ENCODE measurements at regions not wholly inside any gene's neighbourhood (a gene's known extent, or its start where the extent isn't known, plus 50 kb on each side); places are given as distances from the start of the nearest gene placed in this dataset.
"Not testable (repeated sequence)": the region's sequence is repeated elsewhere in the genome, so short reads cannot be mapped to it uniquely, and the experiment has no call there.

DNA sequence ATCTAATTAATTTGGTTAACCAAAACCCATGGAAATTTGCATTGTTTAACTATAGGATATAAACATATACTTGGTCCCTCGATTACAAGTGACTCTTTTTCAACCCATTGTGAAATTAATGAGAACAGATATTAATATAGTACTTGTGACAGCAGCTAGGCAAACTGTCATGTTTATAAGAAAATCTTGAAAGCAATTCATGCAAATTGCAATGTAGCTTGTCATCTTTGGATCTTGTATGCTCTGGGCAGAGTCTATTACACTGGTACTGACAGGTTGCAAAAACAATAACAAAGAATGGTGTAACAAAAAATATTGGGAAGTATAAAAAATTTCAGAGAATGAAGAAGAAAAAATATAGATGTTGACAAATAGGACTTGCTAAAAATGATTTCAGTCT, 941.0 kb downstream of the DNAH5 start:
- no peak for DNase-seq

DNA sequence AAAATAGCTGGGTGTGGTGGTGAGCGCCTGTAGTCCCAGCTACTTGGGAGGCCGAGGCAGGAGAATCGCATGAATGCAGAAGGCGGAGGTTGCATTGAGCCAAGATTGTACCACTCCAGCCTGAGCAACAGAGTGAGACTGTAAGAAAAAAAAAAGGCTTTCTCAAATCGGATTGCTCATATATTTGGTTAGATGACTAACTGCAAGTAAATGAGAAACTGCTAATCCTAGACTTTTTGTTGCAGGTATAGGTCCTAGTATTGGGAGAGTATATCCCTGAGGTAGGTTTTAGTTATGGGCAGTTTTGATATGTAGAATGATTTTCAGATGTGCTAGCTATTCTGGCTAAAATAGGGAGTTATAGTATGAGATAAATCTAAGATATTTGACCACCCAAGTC, 944.8 kb downstream of the DNAH5 start:
- DNase-seq = no peak

DNA sequence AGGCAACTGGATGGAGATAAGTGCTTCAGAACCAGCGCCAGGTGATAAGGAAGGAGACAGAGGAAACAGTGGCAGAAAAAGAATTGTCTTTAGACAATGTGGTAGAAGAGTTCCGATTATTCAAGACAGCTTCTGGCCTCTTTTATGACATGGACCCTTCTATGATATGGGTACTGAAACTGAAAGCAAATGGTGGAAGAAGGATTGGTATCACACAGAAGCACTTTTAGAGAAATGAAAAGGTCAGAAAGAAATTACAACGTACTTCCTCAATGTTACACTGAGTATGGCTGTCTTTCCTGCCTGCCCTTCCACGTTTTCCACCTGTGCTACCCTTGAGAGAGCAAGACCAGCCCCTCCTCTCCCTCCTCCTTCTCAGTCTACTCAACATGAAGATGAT, 959.3 kb downstream of the DNAH5 start:
- no peak for DNase-seq

DNA sequence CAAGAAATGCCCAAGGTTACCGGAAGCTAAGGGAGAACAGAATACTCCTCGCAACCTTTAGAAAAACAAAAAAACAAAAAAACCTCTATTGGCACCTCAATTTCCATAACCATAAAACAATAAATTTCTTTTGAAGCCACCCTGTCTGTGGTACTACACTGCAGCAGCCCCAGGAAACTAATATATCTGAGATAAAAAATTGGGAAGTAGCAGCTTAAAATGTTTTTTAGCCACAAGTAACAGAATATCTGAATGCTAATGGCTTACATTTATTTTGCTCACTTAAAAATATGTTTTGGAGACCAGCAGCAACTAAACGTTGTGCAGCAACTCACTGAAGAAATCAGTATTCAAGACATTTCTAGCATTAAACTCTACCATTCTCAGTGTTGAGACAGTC, 969.6 kb downstream of the DNAH5 start:
- DNase-seq = no peak

DNA sequence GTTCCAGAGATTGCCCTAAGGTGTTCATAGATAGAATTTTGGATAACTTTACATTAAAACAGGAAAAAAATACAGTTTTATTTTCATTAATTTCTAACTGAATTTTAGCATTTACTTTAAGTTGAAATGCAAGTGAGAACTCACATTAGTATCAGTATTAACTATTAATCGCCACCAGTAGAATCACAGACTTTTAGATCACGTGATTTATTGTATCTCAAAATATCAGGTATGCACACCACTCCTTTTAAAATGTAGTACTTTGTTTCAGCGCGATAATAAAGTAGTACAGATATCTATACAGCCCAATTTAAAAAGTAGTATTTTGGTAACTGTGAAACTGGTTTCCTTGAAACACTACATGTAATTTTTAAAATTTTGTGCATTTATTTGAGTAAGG, 978.7 kb downstream of the DNAH5 start:
- no peak for DNase-seq

DNA sequence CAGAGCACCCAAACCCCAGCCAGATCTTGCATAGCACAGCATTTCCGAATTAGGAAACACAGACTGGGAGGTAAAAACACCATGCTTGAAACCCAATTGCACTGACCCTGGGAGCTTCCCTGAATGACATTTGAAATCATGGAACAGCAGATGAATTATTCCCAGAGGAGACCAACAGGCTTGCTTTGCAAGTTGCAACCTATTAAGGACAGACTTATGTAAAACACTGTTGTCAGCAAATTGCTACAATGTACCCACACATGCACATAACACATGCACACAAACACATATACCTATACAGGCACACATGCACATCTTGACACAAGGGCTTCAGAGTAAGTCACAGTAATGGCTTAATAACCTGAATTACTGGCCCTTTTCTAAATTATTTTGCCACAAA, 984.8 kb downstream of the DNAH5 start:
- DNase-seq = no peak

DNA sequence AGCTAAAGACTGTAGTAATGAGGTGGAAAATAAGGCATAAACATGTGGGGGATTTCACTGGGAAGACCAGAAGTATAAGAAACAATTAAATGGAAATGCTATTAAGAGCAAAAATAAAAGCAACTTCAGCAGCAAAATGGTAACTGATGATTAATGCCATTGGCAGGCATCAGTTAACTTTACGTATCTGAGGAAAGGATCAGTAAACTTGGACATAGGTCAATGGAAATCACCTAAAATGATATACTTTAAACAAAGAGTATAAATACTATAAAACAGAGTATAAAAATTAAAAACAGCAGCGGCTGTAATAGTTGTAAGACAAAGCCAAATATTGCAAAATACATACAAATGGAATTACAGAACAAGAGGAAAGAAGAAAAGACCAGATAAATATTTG, 992.1 kb downstream of the DNAH5 start:
- no peak for DNase-seq

DNA sequence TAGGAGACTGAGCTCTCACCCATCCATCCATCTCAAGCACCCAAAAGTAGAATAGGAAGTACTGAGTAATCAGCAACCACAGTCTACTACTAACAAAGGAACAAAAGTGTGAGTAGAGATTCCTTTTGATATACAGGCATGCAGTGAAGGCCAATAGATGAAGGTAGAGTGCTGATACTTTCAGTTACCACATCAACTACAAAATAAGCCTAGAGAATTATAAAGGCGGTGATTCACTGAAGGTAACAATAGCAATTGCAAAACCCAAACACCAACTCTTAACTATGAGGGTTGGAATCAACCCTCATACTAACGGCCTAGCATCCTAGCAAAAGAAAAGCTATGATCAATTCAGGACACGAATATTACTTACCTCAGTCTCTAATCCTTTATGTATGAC, 992.6 kb downstream of the DNAH5 start:
- no peak for DNase-seq

DNA sequence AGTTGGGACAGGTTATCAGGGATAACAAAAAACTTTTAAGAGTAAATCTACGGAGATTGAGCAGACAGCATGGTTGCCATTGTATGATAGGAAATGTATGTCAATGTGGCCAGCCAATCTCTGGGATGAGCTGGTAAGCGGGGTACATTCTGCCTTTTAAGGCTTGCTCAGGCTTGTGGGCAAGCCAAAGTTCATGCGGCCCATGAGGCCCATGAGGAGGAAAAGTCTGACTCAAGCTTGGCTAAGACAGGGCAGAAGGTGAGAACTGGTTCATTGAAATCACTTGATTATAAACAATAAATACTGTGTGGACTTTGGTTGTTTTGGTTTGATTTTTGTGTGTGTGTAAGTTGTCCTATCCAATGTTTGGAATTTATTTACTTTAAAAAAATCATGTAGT, 997.1 kb downstream of the DNAH5 start:
- no peak for DNase-seq

DNA sequence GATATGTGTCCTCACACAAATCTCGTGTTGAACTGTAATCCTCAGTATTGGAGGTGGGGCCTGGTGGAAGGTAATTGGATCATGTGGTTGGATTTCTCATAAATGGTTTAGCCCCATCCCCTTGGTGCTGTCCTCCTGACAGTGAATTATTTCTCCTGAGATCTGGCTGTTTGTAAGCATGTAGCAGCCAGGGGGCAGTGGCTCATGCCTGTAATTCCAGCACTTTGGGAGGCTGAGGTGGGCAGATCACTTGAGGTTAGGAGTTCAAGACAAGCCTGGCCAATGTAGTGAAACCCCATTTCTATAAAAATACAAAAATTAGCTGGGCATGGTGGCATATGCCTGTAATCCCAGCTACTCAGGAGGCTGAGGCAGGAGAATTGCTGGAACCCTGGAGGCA, 999.0 kb downstream of the DNAH5 start:
- DNase-seq = not testable (repeated sequence)

DNA sequence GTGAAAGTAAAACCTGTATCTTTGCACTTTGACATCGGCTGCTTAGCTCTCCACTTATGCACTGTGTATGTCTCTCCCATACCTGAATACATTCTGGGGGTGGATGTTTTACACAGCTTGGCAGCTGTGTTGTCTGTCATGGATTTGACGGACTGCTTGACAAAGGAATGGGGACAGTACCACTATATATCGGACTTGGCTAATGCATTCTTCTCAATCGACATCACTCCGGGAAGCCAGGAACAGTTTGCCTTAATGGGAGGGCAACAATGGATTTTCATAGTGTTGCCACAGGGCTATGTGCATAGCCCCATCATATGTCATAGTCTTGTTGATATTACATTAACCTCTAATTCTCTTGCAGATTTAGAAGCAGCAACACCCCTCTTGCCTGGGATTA, 1008.3 kb downstream of the DNAH5 start:
- DNase-seq = no peak

DNA sequence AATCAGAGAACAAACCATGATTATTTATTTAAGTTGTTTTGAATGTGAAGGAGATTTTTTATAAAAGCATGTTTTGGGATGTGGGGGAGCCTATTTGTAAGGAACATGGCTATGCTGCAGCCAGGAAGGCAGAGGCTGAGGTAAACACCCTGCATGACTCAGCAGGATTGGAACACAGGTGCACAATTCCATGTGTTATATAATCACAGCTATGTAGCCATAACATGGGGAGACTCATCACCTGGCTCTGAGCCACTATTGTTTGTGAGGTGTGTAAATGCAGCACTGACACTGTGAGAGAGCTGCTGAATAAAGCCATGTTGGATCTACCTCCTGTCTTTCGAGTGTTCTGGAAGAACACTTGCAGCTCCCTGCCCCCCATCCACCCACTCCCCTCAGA, 1009.8 kb downstream of the DNAH5 start:
- no peak for DNase-seq

DNA sequence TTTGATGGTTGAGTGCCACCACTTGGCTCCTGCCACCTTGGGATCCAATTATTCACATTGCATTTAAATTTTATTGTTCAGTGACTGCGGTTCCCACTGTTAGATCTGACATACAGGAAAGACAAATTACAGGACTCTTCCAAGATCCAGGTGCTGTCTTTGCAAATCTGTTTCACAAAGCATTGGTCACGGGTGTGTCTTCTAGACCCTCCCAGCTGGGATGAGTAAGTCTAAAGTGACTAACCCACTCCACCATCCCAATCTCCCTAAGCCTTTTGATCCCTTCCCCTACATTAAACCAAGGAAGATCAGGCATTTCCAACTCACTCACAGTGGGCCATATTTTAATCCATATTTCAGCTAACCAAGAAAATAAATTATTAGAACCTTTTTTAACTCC, 1016.3 kb upstream of the CTNND2 start:
- DNase-seq = no peak

DNA sequence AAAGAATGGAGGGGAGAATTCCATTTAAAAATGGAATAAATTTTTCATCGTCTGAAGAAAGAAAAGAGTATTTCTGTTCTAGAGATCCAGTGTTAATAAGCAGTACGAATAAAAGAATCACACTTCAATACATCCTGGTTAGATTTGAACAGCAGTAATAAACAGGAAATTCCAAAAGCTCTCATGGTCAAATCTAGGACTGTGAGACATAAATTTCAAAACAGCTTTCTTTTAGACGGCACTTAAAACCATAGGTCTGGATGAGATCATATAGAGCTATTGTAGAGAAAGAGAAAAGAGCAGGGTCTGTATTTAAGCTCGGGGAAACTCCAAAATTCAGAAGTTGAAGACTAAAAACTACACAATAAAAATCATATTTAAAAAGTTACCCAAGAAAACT, 1006.9 kb upstream of the CTNND2 start:
- DNase-seq = no peak

DNA sequence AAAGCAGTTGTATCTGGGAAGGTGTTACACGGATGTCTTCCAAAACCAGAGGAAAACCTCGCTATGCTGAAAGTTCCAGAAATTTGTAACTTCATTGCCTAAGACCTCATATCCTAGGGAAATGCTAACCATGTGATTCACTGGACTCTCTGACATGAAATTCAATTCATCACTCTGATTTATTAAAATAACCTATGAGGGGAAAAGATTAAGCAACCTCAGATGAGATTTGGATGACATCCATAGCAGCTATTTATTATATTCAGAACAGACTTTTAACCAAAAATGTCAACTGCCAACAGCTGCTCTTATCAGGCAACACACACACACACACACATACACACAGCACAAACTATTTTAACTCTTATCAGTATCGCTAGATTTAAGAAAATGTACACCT, 1006.4 kb upstream of the CTNND2 start:
- no peak for DNase-seq

DNA sequence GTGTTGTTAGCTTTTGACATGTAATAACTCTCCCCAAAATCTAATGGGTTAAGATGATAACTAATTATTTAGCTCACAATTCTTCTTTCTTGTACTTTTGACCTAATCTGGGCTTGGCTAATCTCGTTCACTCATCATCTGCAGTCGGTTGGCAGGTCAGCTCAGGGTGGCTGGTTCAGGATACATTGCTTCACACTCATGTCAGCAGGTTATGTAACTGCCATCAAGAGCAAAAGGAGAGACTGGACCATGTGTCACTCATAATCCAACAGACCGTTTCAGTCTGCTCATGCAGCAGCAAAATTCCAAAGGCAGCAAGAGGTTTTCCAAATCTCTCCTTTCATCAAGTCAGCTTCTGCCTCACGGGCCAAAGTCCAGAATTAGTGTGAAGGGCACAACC, 998.4 kb upstream of the CTNND2 start:
- DNase-seq = no peak

DNA sequence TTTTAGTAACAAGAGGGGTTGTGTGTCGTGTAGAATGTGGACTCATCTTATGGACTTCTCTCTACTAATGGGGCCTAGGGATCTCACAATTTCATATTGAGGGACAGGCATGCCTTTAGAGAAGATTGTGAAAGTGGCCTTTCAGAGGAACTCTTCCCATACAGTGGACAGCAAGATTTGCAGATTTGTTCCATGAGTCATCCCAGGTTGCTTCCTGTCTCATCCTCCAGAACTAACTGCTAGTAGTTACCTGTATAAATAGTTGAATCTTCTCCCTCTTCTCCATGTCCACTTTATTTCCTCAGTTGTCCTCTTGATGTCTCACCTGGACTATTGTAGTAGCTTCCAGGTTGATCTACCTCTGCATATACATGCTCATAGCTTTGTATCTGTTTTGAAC, 997.5 kb upstream of the CTNND2 start:
- no peak for DNase-seq

DNA sequence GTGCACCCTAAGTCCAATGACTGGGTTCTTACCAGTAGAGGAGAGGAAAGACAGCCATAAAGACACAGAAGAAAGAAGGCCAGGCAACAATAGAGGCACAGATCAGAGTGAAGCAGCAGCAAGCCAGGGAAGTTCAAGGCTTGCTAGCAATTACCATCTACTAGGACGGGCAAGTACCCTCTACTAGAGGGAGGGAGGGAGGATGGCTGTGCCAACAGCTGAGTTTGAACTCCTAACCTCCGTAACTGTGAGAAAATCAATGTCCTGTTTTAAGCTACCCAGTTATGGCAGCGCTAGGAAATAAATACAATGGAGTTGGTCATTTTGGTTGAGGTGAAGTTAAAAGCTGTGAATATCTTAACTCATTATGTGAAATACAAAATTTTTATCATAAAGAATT, 991.8 kb upstream of the CTNND2 start:
- DNase-seq = no peak

DNA sequence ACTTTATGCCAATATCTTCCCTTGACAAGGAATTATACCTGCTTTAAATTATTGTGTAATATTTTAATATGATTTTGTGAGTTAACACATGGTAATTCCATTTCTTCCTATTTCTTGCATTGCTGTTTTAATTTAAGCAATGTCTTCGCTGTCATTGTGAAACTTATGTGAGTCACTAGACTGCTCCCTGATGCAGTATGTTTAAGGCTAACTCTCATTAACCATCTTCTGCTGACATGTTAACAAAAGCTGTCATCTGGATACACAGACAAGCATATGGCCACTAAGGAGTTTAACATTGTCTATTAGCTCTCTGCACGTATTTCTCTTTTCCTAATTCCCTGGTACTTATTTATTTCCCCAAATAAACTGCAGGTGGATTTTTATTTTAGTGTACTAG, 980.8 kb upstream of the CTNND2 start:
- no peak for DNase-seq

DNA sequence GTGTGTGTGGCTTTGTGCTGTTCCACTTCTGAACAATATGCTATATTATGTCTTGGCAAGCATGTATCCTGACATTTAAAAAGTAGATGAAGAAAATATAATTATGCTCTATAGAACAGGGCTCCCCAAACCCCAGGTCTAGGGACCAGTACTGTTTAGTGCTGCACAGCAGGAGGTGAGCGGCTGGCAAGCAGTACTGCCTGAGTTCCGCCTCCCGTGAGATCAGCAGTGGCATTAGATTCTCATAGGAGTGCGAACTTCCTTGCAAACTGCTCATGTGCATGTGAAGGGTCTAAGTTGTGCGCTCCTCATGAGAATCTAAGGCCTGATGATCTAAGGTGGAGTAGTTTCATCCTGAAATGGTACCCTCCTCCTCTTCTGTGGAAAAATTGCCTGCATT, 979.1 kb upstream of the CTNND2 start:
- DNase-seq = no peak

DNA sequence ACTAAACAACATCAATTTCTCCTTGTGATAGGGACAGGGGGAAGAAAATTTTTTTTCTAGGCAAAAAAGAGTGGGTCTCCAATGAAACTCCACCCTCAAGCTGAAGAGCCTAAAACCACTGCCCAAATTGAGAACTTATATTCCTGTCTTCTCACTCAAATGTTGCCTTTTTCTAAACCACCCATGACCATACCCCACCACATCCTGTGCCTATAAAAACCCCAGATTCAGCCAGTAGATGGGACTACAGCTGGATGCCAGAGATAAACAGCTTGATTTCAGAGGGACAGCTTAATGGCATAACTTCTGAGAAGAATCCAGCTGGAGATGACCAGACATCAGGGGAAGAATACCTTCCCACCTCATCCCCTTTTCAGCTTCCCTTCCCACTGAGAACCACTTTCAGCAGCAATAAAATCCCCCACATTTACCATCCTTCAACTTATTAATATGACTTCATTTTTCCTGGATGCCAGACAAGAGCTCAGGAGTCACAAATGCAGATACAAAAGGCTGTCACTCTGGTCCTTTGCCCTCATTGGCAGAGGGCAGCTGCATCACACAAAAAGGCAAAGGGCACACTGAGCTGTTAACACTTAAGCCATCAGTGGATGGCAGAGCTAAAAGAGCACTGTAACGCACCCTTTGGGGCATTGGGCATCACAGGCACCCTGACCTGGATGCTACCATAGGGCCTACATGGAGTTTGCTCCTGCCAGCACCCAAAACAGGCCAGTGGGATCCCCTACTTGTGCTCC, 972.5 kb upstream of the CTNND2 start:
- DNase-seq = no peak

DNA sequence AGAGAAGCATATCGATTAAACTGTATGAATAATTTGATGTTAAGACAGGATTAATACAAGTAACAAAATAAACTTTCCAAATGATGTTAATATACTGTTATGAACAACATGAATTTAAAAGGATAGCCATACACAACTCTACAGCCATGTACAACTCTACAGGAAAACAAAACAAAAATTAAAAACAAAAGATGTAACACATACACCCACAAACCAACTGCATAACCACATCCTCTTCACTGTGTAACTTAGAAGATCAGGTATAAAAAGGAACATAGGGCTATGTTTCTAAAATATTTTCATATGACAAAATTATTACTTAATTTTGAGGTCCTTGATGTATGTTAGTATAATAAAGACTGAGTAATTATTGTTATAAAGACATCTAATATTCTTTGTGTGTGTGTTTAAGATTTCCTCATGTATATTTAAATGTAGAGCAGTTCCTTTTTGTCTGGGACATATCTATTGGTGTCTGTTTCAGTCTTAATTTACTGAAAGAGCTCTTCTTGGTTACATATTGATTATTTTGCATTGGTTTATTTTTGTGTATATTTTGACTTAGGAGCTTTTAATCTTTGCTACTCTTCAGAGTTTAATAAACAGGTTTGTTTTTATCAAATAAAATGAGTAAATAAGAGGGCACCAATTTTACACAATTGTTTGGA, 966.8 kb upstream of the CTNND2 start:
- no peak for DNase-seq

DNA sequence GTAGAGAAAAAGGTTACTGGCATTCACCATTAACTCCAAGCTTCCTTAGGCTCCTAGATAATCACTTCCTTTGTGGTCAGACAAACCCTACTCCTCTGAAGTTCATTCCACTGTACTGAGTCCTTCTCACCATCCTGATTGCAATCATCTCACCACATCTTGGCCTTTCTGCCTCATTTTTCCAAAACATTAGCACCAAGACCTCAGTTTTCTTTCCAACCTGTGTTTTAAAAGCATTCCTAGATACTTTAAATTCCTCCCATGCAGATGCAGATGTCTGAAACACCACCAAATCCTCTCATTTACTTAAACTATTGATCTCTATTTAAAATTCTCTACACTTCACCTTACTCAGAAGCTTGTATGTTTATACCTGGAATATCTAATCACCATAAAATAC, 961.3 kb upstream of the CTNND2 start:
- DNase-seq = no peak

DNA sequence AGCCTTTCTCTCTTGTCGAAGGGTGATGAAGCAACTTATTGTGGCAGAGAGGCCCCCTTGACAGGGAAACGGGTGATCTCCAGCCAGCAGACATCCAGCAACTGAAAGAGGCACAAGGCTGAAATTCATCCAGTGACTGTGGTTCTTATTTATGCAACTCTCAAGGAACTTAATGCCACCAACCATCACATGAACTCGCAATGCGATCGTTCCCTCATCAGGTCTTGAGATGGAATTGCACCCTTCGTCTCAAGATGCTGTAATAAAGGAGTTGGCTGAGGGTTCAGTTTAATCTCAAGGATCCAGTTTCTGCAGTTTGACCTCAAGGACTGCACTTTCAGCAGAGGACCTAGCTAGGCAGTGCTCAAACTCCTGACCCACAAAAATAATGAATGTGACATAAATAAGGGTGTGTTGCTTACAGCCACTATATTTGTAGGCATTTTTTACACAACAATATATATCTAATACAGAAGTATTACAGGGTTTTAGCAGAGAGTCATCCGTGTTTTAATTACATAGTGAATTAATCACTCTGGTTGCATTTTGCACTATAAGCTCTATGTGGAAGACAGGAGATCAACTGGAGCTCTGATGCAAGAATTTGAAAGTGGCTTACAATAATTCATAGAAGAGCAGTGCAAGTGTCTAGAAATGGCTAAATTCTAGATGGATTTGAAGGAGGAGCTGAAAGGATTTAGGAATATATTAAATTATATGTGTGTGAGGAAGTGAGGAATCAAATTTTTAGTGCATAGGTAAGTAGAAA, 957.8 kb upstream of the CTNND2 start:
- DNase-seq = no peak

All from activated CD4-positive, alpha-beta T cell treated with anti-CD3 and anti-CD28 coated beads, Interleukin-2, Interleukin-6, amounts not matched to agents 100 ng/mL and 50 ng/mL, durations not matched to agents 16 hours and 8 hours (primary cell).